ENCODE measurements at regions not wholly inside any gene's neighbourhood (a gene's known extent, or its start where the extent isn't known, plus 50 kb on each side); places are given as distances from the start of the nearest gene placed in this dataset.

- TF ChIP-seq ZNF462 (CRISPR knock-in tag; IDR thresholded peaks at IDR 0.05) (no peak), ZNF114 (CRISPR knock-in tag; IDR thresholded peaks at IDR 0.05) (no peak)
Observed at GRCh38 chr11:92808022-92808421, 161.4 kb upstream of the MTNR1B start (continued).

- no peaks in the 10 kb centered on the region; the same call in 1 of the 2 replicates for H3K9me2 ChIP-seq (ENCODE audit: insufficient read depth)
- H3F3A ChIP-seq (replicated peaks; ENCODE audit: low read depth), result no peaks in the 10 kb centered on the region
- H3K4me1 Mint-ChIP-seq, result peaks cover 32% of the 10 kb centered on the region
- no peak for DNase-seq (ENCODE audit: low spot score)
- no peak overlapping the region for H3K4me3 ChIP-seq
- H3K27ac ChIP-seq (ENCODE audit: low read depth), result no peak overlapping the region
- no peaks in the 10 kb centered on the region for H3K79me2 ChIP-seq (replicated peaks; ENCODE audit: insufficient read depth)
- H4K20me1 ChIP-seq (replicated peaks; ENCODE audit: insufficient read depth), result no peaks in the 10 kb centered on the region; the same call in 1 of the 2 replicates
- H3K9me3 Mint-ChIP-seq, result no peaks in the 10 kb centered on the region
- no peak overlapping the region for H2AFZ ChIP-seq
- peaks cover 2% of the 10 kb centered on the region; the same call in 1 of the 2 replicates for H3K36me3 ChIP-seq (ENCODE audit: insufficient read depth)
- no peaks in the 10 kb centered on the region for H3K27me3 ChIP-seq (ENCODE audit: insufficient read depth)
- no peak overlapping the region for H3K27ac Mint-ChIP-seq
- no peak for ATAC-seq
- peaks cover 7% of the 10 kb centered on the region for H3K27me3 Mint-ChIP-seq (ENCODE audit: insufficient read depth, low read depth, poor library complexity)
- peaks cover 10% of the 10 kb centered on the region for H3K4me1 ChIP-seq (ENCODE audit: insufficient read depth)
- no peak overlapping the region for H3K4me2 ChIP-seq
- no peak overlapping the region for H3K4me3 Mint-ChIP-seq
- peaks cover 36% of the 10 kb centered on the region for H3K36me3 Mint-ChIP-seq (ENCODE audit: low read depth)
- TF ChIP-seq CREB1 (CRISPR knock-in tag; IDR thresholded peaks at IDR 0.05; ENCODE audit: low read depth) (no peak), ETS1 (IDR thresholded peaks at IDR 0.05) (no peak), EZH2 (IDR thresholded peaks at IDR 0.05; ENCODE audit: low read depth, unreplicated experiment) (no peak), ZNF331 (CRISPR knock-in tag; IDR thresholded peaks at IDR 0.05; ENCODE audit: low read depth) (no peak), ZNF462 (CRISPR knock-in tag; IDR thresholded peaks at IDR 0.05) (no peak), EZH2phosphoT487 (IDR thresholded peaks at IDR 0.05; ENCODE audit: unreplicated experiment) (no peak), ZNF114 (CRISPR knock-in tag; IDR thresholded peaks at IDR 0.05) (no peak)
Observed at GRCh38 chr11:92810423-92811064, 158.9 kb upstream of the MTNR1B start.

Data from GM23338 (cell line).